Amniotic stem cell (primary cell): ENCODE measurements at regions not wholly inside any gene's neighbourhood (a gene's known extent, or its start where the extent isn't known, plus 50 kb on each side); places are given as distances from the start of the nearest gene placed in this dataset.

ENCODE experiments used
- DNase-seq: peaks from one replicate; lab custom pipeline; 2025; lab: John Stamatoyannopoulos, UW

- no peak for DNase-seq
These were observed 620.3 kb upstream of the CCDC54 start for GRCh38 chr3:106756901-106757300.

GRCh38 chr3:106758459-106758858 lies 618.8 kb upstream of the CCDC54 start:
- DNase-seq = no peak

GRCh38 chr3:106759731-106760130 lies 617.5 kb upstream of the CCDC54 start:
- no peak for DNase-seq

GRCh38 chr3:106765342-106765741 lies 611.9 kb upstream of the CCDC54 start:
- no peak for DNase-seq

GRCh38 chr3:106768941-106769480 lies 608.2 kb upstream of the CCDC54 start:
- DNase-seq = no peak

GRCh38 chr3:106773795-106774194 lies 603.4 kb upstream of the CCDC54 start:
- DNase-seq = no peak

- DNase-seq = no peak
These were observed 594.0 kb upstream of the CCDC54 start for GRCh38 chr3:106783231-106783630.

- DNase-seq = no peak
These were observed 588.0 kb upstream of the CCDC54 start for GRCh38 chr3:106789276-106789675.

- DNase-seq = no peak
These were observed 584.5 kb upstream of the CCDC54 start for GRCh38 chr3:106792716-106793115.

GRCh38 chr3:106794442-106794841 lies 582.8 kb upstream of the CCDC54 start:
- no peak for DNase-seq

GRCh38 chr3:106795553-106795952 lies 581.7 kb upstream of the CCDC54 start:
- DNase-seq = no peak

GRCh38 chr3:106797461-106797860 lies 579.8 kb upstream of the CCDC54 start:
- no peak for DNase-seq

- DNase-seq = no peak
These were observed 571.6 kb upstream of the CCDC54 start for GRCh38 chr3:106805625-106806024.

GRCh38 chr3:106806964-106807363 lies 570.3 kb upstream of the CCDC54 start:
- no peak for DNase-seq

GRCh38 chr3:106809041-106809440 lies 568.2 kb upstream of the CCDC54 start:
- no peak for DNase-seq

- no peak for DNase-seq
These were observed 567.5 kb upstream of the CCDC54 start for GRCh38 chr3:106809623-106810299.

- DNase-seq = no peak
These were observed 566.9 kb upstream of the CCDC54 start for GRCh38 chr3:106810300-106810875.

GRCh38 chr3:106811376-106811775 lies 565.9 kb upstream of the CCDC54 start:
- no peak for DNase-seq

GRCh38 chr3:106813742-106814141 lies 563.5 kb upstream of the CCDC54 start:
- no peak for DNase-seq

- no peak for DNase-seq
These were observed 563.0 kb upstream of the CCDC54 start for GRCh38 chr3:106814231-106814630.

GRCh38 chr3:106816838-106817237 lies 560.4 kb upstream of the CCDC54 start:
- no peak for DNase-seq

GRCh38 chr3:106817706-106818105 lies 559.5 kb upstream of the CCDC54 start:
- no peak for DNase-seq

GRCh38 chr3:106819440-106819839 lies 557.8 kb upstream of the CCDC54 start:
- DNase-seq = no peak
